GM21390 (cell line): ENCODE measurements at regions not wholly inside any gene's neighbourhood (a gene's known extent, or its start where the extent isn't known, plus 50 kb on each side); places are given as distances from the start of the nearest gene placed in this dataset.

Experiments used
- ATAC-seq: cut with Tn5 transposase; IDR thresholded peaks from one replicate; pipeline ENCODE4 v1.9.1; 2021; ENCODE audit not compliant: unreplicated experiment

DNA sequence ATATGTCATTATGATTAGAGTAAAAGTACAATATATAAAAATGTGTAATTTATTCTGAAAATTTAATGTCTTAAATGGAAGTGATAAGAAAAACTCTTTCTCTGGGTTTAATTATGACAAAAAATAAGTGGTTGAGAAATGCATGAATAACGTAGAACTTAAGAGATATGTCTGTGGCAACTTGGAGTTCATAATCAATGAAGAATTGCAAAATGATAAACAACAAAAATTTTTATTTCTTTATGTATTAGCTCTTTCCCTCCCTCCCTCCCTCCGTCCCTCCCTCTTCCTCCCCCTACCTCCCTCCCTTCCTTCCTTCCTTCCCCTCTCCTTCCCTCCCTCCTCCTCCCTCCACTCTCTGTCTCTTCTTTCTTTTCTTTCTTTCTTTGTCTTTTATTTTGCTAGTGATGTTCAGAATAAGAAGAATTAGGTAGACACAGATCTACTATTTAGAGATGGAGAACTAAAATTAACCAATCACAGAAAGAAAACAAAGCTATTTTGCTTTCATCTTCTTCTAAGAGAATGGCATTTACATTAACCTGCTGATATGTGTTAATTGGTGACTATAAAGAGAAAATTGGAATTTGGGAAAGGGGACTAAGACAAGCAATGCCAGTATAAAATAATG is 96.3 kb upstream of the PDC start:
- no peak for ATAC-seq

DNA sequence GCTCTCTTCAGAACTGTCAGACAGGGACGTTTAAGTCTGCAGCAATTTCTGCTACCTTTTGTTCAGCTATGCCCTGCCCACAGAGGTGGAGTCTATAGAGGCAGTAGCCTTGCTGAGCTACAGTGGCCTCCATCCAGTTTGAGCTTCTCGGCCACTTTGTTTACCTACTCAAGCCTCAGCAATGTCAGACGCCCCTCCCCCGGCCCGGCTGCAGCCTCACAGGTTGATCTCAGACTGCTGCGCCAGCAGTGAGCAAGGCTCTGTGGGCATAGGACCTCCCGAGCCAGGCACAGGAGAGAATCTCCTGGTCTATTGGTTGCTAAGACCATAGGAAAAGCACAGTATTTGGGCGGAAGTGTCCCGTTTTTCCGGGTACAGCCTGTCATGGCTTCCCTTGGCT is 89.9 kb upstream of the PDC start:
- ATAC-seq: no peak

- no peak for ATAC-seq
These were observed 80.1 kb upstream of the PDC start for GRCh38 chr1:186541003-186541402.

DNA sequence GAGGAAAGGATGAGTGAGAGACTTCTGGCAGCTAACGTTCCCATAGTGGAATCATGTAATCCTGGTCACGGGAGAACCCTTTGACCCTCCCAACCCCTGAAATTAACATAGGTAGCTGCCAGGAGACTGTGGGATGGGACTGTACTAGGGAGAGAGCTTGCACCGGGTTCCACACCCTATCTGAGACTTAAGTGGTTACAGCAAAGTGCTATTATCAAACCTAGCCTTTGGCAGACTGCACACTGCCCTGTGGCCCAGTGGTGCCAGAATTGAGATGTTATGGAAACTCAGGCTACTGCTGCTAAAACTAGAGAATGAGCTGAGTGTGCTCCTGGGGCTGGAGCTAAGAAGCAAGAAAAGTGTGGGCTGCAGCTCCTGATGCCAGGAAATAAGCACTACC is 79.6 kb upstream of the PDC start:
- no peak for ATAC-seq

DNA sequence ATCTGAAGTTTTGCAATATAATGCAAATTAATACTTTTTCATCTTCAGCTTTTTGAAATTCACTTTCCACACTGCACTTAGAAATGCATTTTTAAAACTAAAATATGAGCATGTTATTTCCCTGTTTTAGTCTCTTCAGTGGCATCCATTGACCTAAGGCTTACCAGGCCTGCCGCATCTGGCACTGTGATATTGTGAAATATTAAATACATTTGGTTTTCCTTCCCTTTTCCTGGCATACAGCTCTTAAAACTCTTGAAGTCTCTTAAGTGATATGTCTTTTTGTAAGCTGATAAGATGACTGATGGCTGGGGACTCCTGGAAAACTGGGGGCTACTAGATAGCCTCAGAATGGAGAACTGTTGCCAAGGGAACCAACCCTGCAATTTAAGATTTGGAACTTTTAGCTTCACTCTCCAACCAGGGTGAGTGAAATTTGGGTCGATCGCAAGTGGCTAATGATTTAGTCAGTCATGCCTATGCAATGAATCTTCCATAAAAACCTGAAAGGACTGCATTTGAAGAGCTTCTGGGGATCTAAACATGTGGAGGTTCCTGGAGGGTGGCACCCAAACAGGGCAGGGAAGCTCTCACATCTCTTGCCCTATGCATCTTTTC is 75.5 kb upstream of the PDC start:
- ATAC-seq: no peak

GRCh38 chr1:186535388-186536133 is 74.6 kb upstream of the PDC start:
- ATAC-seq: no peak

- no peak for ATAC-seq
These were observed 73.5 kb upstream of the PDC start for GRCh38 chr1:186534401-186534800.

- no peak for ATAC-seq
These were observed 71.6 kb upstream of the PDC start for GRCh38 chr1:186532466-186532865.

DNA sequence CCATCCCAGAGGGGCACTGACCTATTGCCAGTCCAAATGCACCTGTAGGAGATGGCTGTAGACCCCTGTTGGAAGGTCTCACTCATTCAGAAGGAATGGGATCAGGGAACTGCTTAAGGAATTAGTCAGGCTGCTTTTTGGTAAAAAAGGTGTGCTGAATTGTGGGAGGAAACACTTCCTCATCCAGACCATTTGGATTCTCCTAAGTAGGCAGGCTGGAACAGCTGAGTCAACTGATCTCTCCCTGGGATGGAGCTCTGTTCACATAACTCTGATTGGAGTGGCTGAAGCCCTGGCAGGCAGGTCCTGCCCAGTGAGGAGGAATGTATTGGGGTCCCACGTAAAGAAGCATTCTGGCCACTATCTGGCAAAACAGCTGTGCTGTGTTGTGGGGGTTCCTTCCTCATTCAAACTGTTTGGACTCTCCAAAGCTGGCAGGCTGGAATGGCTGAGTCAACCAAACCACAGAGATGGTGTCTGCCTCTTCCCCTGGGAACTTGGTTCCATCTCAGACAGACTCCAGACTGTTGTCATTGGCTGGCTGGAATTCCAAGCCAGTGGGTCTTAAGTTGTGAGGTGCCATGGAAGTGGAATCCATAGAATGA is 70.7 kb upstream of the PDC start:
- no peak for ATAC-seq

GRCh38 chr1:186530109-186530508 is 69.2 kb upstream of the PDC start:
- no peak for ATAC-seq

- ATAC-seq: no peak
These were observed 59.1 kb upstream of the PDC start for GRCh38 chr1:186519982-186520381.

- peak; percentile 68 for ATAC-seq
These were observed 58.0 kb upstream of the PDC start for GRCh38 chr1:186518822-186519381.

DNA sequence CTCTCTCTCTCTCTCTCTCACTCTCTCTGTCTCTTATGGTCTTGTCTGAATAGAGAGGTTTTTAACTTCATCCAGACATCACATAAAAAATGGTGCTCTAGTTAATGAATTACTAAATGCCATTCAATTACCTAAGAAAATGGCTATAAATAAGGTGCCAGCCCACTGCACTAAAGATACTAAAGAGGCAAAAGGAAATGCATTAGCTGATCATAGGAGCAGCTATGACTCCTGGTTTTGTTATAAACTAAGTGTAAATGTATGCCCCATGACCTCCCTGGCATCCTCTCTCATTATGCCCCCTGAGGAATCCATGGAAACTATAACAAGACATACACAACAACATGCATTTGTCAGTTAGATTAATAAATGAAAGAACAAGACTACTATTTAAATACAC is 57.5 kb upstream of the PDC start:
- ATAC-seq: no peak

DNA sequence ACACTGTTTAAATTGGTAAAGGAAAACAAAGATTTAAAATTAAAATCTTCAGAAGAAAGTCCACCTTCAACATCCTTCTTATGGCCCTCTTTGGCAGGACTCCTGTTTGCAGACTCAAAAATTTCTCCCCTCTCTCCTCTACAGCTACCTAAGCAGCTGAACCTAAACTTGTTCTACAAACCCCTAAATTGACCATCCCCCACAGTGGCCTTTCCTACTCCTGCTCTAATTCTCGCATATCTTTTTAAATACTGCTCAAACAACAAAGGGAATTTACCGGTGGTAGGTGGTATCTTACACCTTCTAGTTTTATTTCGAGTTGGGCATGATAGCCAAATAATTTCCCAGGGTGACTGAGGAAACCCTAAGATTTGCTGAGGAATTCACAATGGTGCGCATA is 53.5 kb upstream of the PDC start:
- no peak for ATAC-seq

- ATAC-seq: no peak
These were observed 52.6 kb upstream of the PDC start for GRCh38 chr1:186513526-186513925.

DNA sequence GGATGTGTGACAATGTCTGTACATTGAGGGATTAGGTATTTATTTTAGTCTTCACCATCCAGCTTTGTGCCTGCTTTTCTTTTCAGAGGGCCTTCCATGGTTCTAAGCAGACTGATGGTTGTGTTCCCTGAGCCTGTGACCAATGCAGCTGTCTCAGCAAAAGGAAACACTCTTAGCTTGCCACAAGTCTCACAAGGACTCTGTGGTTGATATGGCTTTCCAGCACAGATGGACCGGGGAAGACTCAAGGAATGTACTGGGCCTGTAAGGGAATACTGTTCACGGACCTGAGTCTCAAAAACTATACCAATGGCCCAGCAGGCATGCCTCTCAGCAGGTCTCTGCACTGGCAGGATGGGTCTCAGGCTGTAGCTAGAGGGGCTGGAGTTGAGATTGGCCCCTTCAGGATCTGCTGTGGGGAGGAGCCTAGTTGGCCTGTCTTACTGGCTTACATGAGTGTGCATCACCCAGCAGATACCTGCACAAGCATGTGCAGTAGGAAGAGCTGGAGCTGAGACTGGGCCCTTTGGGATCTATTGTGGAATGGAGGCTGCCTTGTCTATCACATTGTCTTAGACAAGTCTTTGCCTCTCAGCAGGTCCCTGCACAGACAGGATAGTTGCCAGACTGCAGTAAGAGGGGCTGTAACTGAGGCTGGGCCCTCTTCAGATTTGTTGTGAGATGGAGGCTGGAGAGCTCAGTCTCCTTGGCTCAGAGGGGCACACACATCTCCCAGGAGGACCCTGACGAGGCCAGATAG is 52.0 kb upstream of the PDC start:
- no peak for ATAC-seq

DNA sequence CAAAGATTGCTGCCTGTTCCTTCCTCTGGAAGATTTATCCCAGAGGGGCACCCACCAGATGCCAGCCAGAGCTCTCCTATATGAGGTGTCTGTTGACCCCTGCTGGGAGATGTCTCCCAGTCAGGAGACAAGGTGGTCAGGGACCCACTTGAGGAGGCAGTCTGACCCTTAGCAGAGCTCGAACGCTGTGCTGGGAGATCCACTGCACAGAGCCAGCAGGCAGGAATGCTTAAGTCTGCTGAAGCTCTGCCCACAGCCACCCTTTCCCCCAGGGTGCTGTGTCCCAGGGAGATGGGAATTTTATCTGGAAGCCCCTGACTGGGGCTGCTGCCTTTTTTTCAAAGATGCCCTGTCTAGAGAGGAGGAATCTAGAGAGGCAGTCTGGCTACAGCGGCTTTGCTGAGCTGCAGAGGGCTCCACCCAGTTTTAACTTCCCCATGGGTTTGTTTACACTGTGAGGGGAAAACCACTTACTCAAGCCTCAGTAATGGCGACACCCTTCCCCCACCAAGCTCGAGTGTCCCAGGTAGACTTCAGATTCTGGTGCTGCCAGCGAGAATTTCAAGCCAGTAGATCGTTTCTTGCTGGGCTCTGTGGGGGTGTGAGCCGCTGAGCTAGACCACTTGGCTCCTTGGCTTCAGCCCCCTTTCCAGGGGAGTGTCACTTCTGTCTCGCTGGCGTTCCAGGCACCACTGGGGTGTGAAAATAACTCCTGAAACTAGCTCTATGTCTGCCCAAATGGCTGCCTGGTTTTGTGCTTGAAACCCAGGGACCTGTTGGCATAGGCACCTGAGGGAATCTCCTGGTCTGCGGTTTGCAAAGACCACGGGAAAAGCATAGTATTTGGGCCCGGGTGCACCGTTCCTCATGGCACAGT is 51.1 kb upstream of the PDC start:
- ATAC-seq: peak; percentile 75
